Gastrocnemius medialis (tissue), 4 donors: ENCODE measurements at regions not wholly inside any gene's neighbourhood (a gene's known extent, or its start where the extent isn't known, plus 50 kb on each side); places are given as distances from the start of the nearest gene placed in this dataset.
"Not testable (repeated sequence)": the region's sequence is repeated elsewhere in the genome, so short reads cannot be mapped to it uniquely, and the experiment has no call there.

Experiments used
- CTCF ChIP-seq, 5 experiments: fragments of 450-650 bp in 3 of 5; fragments of 200-600 bp in 2 of 5; sonication (generic) in 2 of 5; IDR thresholded peaks in 4 of 5; conservative IDR thresholded peaks in 1 of 5; 1 replicate in 4 of 5; 2 replicates in 1 of 5; pipeline ENCODE4 v1.5.1; 2016 to 2019; ENCODE audit warnings: antibody characterized with exemption in 5 of 5, mild to moderate bottlenecking in 3 of 5, moderate library complexity in 3 of 5
- POLR2A ChIP-seq, 2 donors: fragments of 450-650 bp; IDR thresholded peaks; one replicate each; pipeline ENCODE4 v1.6.1; 2017; ENCODE audit warnings: antibody characterized with exemption in 2 of 2, mild to moderate bottlenecking in 2 of 2, moderate library complexity in 2 of 2

GRCh38 chr15:19888811-19889210 lies 652.8 kb downstream of the GOLGA6L6 start:
- not testable (repeated sequence) for TF ChIP-seq CTCF (IDR thresholded peaks at IDR 0.05 in 4 of 5, conservative IDR thresholded peaks at IDR 0.05 in 1 of 5); POLR2A (IDR thresholded peaks at IDR 0.05)
